ENCODE measurements at regions not wholly inside any gene's neighbourhood (a gene's known extent, or its start where the extent isn't known, plus 50 kb on each side); places are given as distances from the start of the nearest gene placed in this dataset.

- no peak overlapping the region for H3K27ac ChIP-seq
- TF ChIP-seq CTCF (conservative IDR thresholded peaks at IDR 0.05), result no peak
These were observed 156.7 kb downstream of the KLF13 start for GRCh38 chr15:31483053-31483985.

- no peak for TF ChIP-seq CTCF (conservative IDR thresholded peaks at IDR 0.05)
These were observed 157.6 kb downstream of the KLF13 start for GRCh38 chr15:31483986-31484951.

GRCh38 chr15:31484986-31485385 lies 158.4 kb downstream of the KLF13 start:
- TF ChIP-seq CTCF (conservative IDR thresholded peaks at IDR 0.05), result no peak
- H3K27ac ChIP-seq, result no peak overlapping the region

More at GRCh38 chr15:31483986-31484951, 157.6 kb downstream of the KLF13 start:
- H3K27ac ChIP-seq, result no peak overlapping the region

GRCh38 chr15:31485431-31485830 lies 158.8 kb downstream of the KLF13 start:
- no peak overlapping the region for H3K27ac ChIP-seq
- TF ChIP-seq CTCF (conservative IDR thresholded peaks at IDR 0.05), result no peak

GRCh38 chr15:31485911-31486461 lies 159.4 kb downstream of the KLF13 start:
- TF ChIP-seq CTCF (conservative IDR thresholded peaks at IDR 0.05), result no peak
- no peak overlapping the region for H3K27ac ChIP-seq

- no peak overlapping the region for H3K27ac ChIP-seq
- TF ChIP-seq CTCF (conservative IDR thresholded peaks at IDR 0.05), result no peak
These were observed 159.9 kb downstream of the KLF13 start for GRCh38 chr15:31486506-31486905.
